ENCODE measurements at regions not wholly inside any gene's neighbourhood (a gene's known extent, or its start where the extent isn't known, plus 50 kb on each side); places are given as distances from the start of the nearest gene placed in this dataset.
"Not testable (repeated sequence)": the region's sequence is repeated elsewhere in the genome, so short reads cannot be mapped to it uniquely, and the experiment has no call there.

- no peak for DNase-seq
These were observed 70.0 kb downstream of the KCTD15 start for GRCh38 chr19:33866696-33867095.

- no peak for DNase-seq
These were observed 71.5 kb downstream of the KCTD15 start for GRCh38 chr19:33868076-33868735.

GRCh38 chr19:33868788-33869412 is 72.2 kb downstream of the KCTD15 start:
- DNase-seq: no peak

- DNase-seq: not testable (repeated sequence)
These were observed 73.7 kb downstream of the KCTD15 start for GRCh38 chr19:33870298-33870932.

GRCh38 chr19:33871605-33872004 is 74.9 kb downstream of the KCTD15 start:
- no peak for DNase-seq

- DNase-seq: no peak
These were observed 76.0 kb downstream of the KCTD15 start for GRCh38 chr19:33872445-33873320.

- DNase-seq: no peak
These were observed 78.4 kb downstream of the KCTD15 start for GRCh38 chr19:33875071-33875470.

- DNase-seq: no peak
These were observed 79.5 kb downstream of the KCTD15 start for GRCh38 chr19:33876192-33876591.

- no peak for DNase-seq
These were observed 81.4 kb downstream of the KCTD15 start for GRCh38 chr19:33878030-33878544.

- DNase-seq: no peak
These were observed 82.5 kb downstream of the KCTD15 start for GRCh38 chr19:33878910-33879810.

- no peak for DNase-seq
These were observed 83.3 kb downstream of the KCTD15 start for GRCh38 chr19:33879818-33880575.

- DNase-seq: no peak
These were observed 87.3 kb downstream of the KCTD15 start for GRCh38 chr19:33883859-33884519.

GRCh38 chr19:33885236-33885635 is 88.6 kb downstream of the KCTD15 start:
- DNase-seq: no peak

GRCh38 chr19:33887891-33888290 is 91.2 kb downstream of the KCTD15 start:
- DNase-seq: no peak

- no peak for DNase-seq
These were observed 92.0 kb downstream of the KCTD15 start for GRCh38 chr19:33888665-33889064.

- no peak for DNase-seq
These were observed 93.9 kb downstream of the KCTD15 start for GRCh38 chr19:33890569-33890968.

- no peak for DNase-seq
These were observed 95.1 kb downstream of the KCTD15 start for GRCh38 chr19:33891773-33892172.

GRCh38 chr19:33894787-33895186 is 98.1 kb downstream of the KCTD15 start:
- DNase-seq: no peak

GRCh38 chr19:33895366-33895765 is 98.7 kb downstream of the KCTD15 start:
- DNase-seq: no peak

GRCh38 chr19:33898062-33898677 is 101.5 kb downstream of the KCTD15 start:
- DNase-seq: no peak

Data from stimulated activated CD4-positive, alpha-beta T cell treated with anti-CD3 and anti-CD28 coated beads, Interleukin-2, amount 100 ng/mL, for 24 hours (primary cell).